Nephron progenitor cell (in vitro differentiated cells): ENCODE measurements at regions not wholly inside any gene's neighbourhood (a gene's known extent, or its start where the extent isn't known, plus 50 kb on each side); places are given as distances from the start of the nearest gene placed in this dataset.

Experiments
- DNase-seq: peaks from one replicate; pipeline ENCODE4 v3.0.0; 2021
- H3K27ac Mint-ChIP-seq: 2 replicates; pipeline ENCODE4 v1.8.0; 2021; ENCODE audit warnings: mild to moderate bottlenecking, moderate library complexity, mixed read lengths
- H3K27me3 Mint-ChIP-seq: 2 replicates; pipeline ENCODE4 v1.8.0; 2021; ENCODE audit warnings: mild to moderate bottlenecking, low read depth, mixed read lengths; ENCODE audit not compliant: poor library complexity
- H3K36me3 Mint-ChIP-seq: 2 replicates; pipeline ENCODE4 v1.8.0; 2021; ENCODE audit warnings: low read depth, mixed read lengths
- H3K4me1 Mint-ChIP-seq: 2 replicates; pipeline ENCODE4 v1.8.0; 2021; ENCODE audit warnings: mixed read lengths
- H3K4me3 Mint-ChIP-seq: 2 replicates; pipeline ENCODE4 v1.8.0; 2021; ENCODE audit warnings: mild to moderate bottlenecking, moderate library complexity, mixed read lengths
- H3K9me3 Mint-ChIP-seq: 2 replicates; pipeline ENCODE4 v1.8.0; 2021; ENCODE audit warnings: mild to moderate bottlenecking, moderate library complexity, mixed read lengths
- CTCF ChIP-seq: fragments of 200-600 bp; sonication (generic); IDR thresholded peaks from 2 replicates; pipeline ENCODE4 v1.5.0; 2021; ENCODE audit warnings: antibody characterized with exemption

- H3K27ac Mint-ChIP-seq = no peak overlapping the region
- H3K4me3 Mint-ChIP-seq = no peak overlapping the region
- no peak for DNase-seq
- H3K36me3 Mint-ChIP-seq = no peaks in the 10 kb centered on the region
- H3K4me1 Mint-ChIP-seq = peaks cover 10% of the 10 kb centered on the region
- peaks cover 5% of the 10 kb centered on the region for H3K9me3 Mint-ChIP-seq
- H3K27me3 Mint-ChIP-seq = peaks cover 4% of the 10 kb centered on the region
- TF ChIP-seq CTCF = no peak
Observed at GRCh38 chr2:12277241-12278034, 439.3 kb upstream of the TRIB2 start.

- no peak for TF ChIP-seq CTCF
- no peak overlapping the region for H3K27ac Mint-ChIP-seq
- H3K4me1 Mint-ChIP-seq = peaks cover 10% of the 10 kb centered on the region
- no peak for DNase-seq
- H3K4me3 Mint-ChIP-seq = no peak overlapping the region
- H3K9me3 Mint-ChIP-seq = peaks cover 5% of the 10 kb centered on the region
- H3K27me3 Mint-ChIP-seq = peaks cover 4% of the 10 kb centered on the region
- no peaks in the 10 kb centered on the region for H3K36me3 Mint-ChIP-seq
Observed at GRCh38 chr2:12278217-12278750, 438.5 kb upstream of the TRIB2 start.

- H3K27ac Mint-ChIP-seq = no peak overlapping the region
- no peak overlapping the region for H3K4me3 Mint-ChIP-seq
- peaks cover 7% of the 10 kb centered on the region for H3K27me3 Mint-ChIP-seq
- no peak for DNase-seq
- H3K4me1 Mint-ChIP-seq = peaks cover 21% of the 10 kb centered on the region
- peaks cover 19% of the 10 kb centered on the region for H3K36me3 Mint-ChIP-seq
- TF ChIP-seq CTCF = no peak
- peaks cover 29% of the 10 kb centered on the region for H3K9me3 Mint-ChIP-seq
Observed at GRCh38 chr2:12282780-12283695, 433.7 kb upstream of the TRIB2 start.

GRCh38 chr2:12284037-12284436 is 432.7 kb upstream of the TRIB2 start:
- Mint-ChIP-seq H3K4me1 (peaks cover 26% of the 10 kb centered on the region), H3K4me3 (no peak overlapping the region), H3K27me3 (peaks cover 5% of the 10 kb centered on the region), H3K27ac (no peak overlapping the region), H3K9me3 (peaks cover 29% of the 10 kb centered on the region), H3K36me3 (peaks cover 19% of the 10 kb centered on the region)
- no peak for DNase-seq
- TF ChIP-seq CTCF = no peak

GRCh38 chr2:12284487-12284886 is 432.2 kb upstream of the TRIB2 start:
- H3K27me3 Mint-ChIP-seq = peaks cover 3% of the 10 kb centered on the region
- no peak overlapping the region for H3K4me3 Mint-ChIP-seq
- TF ChIP-seq CTCF = no peak
- peaks cover 26% of the 10 kb centered on the region for H3K4me1 Mint-ChIP-seq
- DNase-seq = no peak
- H3K27ac Mint-ChIP-seq = no peak overlapping the region
- H3K9me3 Mint-ChIP-seq = peaks cover 29% of the 10 kb centered on the region
- peaks cover 19% of the 10 kb centered on the region for H3K36me3 Mint-ChIP-seq
